RPMI8226 (cell line): ENCODE measurements at regions not wholly inside any gene's neighbourhood (a gene's known extent, or its start where the extent isn't known, plus 50 kb on each side); places are given as distances from the start of the nearest gene placed in this dataset.

ENCODE experiments used
- DNase-seq: peaks from one replicate; pipeline ENCODE4 v3.0.0-alpha.2; 2015

DNA sequence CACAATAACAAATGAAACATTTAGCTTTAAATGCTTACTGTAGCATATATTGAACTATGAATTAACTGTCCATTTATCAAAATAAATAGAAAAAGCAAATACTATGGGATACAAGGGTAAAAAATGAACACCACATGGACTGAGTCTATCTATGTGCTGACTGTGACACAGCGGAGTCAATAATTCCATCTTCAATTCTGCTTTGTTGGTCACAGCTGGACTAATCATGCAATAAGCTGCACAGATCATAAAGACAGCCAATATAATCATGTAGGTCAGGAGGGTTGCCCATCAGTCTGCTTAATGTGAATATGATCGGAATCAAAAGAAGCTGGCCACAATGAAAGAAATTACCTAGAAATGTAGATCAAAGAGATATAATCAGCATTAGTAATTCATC lies 95.7 kb upstream of the FAM47A start:
- DNase-seq = no peak

DNA sequence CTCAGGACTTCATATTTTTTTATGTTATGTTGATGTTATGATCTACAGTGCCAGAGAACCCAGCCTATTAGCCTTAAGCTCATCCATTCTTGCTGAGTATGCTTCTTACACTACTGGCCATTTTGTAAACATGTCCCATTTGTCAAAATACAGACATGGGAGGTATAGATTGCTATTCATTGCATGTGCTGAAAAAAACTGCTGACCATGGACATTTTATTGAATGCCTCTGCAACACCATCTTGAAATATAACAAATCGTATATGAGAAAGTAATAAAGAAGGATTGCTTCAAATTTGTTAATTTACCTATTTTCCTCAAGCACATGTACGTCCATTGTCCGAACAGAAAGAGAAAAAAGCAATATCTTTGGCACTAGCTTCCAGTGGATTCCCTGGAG lies 91.5 kb upstream of the FAM47A start:
- no peak for DNase-seq

DNA sequence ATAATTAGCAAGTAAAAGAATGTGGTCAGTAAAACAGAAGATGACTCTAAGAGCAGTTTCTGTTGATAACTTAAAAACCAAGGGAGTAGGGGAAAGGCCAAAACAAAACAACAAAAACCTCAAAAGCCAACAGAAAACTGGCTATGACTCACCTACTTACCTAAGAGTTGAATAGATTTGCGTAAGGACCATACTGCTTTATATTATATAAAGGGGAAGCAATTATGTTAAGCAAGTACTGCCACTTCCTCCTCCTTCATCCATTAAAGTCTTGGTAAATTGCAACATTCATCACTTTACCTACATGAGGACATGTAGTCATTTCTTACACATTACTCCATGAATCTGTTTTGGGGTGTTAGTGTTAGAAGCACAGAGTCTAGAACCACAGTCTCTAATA lies 85.9 kb upstream of the FAM47A start:
- no peak for DNase-seq

DNA sequence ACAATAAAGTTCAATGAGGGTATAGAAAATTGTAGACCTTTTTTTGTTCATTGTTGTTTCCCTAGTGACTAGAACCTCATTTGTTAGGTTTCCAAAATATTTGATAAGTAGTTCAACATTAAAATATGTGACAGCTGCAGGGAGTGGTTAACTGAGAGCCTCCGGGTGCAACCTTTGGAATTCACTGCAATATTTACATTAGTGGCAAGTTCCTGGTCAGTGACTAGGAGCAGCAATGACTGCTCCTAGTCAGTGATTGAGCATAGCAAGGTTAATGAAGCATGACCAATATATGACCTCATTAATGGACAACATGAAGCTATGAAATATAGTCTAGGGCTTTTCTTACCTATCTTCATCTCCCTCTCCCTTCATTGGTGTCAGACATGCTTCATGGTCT lies 65.8 kb upstream of the FAM47A start:
- DNase-seq = no peak
